GDM1 (cell line): ENCODE measurements at regions not wholly inside any gene's neighbourhood (a gene's known extent, or its start where the extent isn't known, plus 50 kb on each side); places are given as distances from the start of the nearest gene placed in this dataset.
"Not testable (repeated sequence)": the region's sequence is repeated elsewhere in the genome, so short reads cannot be mapped to it uniquely, and the experiment has no call there.

Experiments used
- DNase-seq: peaks from one replicate; lab custom pipeline; 2025; lab: John Stamatoyannopoulos, UW

DNA sequence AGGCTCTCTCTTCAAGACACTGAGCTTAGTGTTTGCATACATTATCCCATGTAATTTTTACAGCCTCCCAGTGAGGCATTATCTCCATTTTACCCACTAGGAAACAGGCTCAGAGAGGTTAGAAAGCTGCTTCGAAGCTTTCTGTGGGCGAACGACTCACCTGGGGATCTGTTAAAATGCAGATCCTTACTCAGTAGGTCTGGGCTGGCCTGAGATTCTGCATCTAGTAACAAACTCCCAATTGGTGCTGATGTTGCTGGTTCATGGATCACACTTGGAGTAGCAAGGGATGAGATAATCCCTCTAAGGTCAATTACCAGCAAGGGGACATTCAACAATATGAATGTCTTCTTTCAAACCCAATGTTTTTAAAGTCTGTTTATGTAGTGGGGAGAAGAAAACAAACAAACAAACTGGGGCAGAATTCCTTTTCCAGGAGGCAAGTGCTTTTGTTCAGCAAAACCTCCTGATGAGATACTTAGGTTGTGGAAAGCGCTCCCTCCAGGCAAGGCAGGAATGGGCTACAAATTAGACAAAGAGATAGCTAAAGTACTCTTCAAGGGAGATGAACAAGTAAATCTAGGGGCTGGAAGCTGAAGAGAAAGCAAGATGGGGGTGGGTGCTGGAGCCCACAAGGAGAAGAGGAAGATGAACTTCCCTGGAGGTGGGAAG lies 311.9 kb downstream of the SHQ1 start:
- DNase-seq: no peak

DNA sequence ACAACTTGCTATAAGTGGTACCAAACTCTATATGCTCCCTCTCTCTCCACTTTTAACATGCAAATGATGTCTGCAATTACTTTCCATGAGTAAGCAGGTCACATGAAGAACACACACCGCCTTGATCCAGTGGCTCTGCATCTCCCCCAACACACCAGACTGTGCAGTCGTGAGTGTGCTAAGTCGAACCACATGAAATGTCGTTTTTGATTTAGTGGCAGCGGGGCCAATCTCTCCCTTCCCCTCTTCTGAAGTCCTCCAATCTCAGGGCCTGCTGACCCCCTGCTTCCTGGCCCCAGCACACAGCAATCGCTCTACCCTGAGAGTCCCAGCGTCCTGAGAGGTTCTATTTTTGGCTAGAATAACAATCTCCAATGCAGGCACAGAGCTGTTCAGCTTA lies 312.5 kb downstream of the SHQ1 start:
- no peak for DNase-seq

DNA sequence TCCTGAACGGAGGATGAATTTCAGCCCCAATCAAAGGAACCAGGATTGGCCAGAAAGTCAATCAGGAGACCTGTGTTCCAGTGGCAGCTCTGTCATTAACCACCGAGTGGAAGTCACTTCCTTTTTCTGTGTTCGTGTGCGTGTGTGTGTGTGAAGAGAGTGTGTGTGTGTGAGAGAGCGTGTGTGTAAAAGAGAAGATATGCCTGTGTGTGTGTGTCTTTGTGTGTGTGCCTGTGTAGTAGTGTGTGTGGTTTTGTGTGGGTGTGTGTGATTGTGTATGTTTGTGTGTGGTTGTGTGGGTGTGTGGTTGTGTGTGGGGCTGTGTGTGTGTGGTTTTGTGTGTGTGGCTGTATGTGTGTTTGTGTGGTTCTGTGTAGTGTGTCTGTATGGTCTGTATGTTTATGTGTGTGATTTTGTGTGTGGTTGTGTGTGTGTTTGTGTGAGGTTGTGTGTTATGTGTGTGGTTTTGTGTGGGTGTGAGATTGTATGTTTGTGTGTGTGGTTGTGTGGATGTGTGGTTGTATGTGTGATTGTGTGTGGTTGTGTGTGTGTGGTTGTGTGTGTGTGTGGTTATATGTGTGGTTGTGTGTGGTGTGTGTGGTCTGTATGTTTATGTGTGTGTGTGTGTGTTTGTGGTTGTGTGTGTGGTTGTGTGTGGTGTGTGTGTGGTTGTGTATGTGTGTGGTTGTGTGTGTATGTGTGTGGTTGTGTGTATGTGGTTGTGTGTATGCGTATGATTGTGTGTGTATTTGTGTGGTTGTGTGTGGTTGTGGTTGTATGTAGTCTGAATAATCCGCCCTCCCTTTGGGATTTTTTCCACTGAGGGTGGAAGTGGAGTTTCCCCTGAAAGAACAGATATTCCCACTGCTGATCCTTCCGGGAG lies 314.4 kb downstream of the SHQ1 start:
- DNase-seq: peak; percentile 22

DNA sequence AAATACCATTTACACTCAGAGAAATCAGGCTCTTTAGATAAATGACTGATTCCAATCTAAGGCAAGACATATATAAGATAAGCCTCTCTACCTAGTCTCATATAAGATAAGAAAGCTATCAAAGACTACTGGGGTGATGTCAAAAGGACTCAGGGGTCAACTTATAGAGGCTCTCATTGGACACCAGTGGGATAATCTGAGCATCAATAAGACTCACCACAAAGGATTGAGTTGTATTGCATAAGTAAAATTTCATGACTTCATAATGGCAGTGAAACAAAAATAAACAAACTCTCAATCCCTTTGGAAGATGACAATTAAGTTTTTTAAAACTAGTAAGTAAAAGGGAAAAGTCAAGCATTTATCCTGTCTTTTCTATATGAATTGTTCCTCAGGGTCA lies 317.8 kb downstream of the SHQ1 start:
- DNase-seq: no peak

DNA sequence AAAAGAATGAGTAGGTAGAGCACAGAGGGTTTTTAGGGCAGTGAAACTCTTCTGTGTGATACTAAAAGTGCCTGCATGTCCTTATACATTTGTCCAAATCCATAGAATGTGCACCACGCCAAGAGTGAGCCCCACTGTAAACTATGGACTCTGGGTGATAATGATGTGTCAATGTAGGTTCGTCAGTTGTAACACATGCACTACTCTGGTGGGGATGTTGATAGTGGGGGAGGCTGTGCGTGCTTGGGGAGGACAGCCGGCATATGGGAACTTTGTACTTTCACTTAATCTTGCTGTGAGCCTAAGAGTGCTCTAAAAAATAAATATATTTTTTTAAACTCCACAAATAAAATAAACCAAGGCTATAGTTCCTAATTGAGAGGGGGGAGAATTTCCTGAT lies 319.2 kb downstream of the SHQ1 start:
- no peak for DNase-seq

DNA sequence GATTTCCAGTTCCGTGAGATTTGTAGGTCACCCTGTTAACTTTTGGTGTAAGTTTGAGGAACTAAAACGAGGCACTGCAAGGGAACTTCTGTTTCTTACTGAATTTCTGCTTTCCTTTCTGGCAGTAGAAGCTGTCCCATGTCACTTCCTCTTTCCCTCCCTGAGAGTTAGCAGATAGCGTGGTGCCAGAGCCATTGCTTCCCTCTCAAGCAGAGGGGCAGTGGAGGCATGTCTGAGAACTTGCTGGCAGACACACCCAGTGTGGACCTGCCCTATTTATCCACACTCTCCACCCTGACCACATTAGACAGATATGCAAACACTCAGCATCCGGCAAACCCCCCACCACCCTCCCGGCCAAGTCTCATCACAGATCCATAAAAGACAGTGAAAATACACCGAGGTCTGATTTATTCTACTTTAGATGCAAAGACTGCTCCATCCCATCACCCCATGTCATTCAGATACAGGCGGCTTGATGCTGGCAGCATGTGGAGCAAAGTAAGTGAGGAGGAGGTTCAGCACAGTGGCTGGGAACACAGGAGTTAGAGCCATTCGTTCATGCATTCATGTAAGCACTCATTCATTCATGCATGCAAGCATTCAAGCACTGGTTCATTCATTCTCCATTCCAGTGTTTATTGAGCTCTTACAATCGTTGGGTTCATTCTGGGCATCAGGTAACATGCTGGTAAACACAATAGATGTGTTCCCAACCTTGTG lies 324.7 kb downstream of the SHQ1 start:
- DNase-seq: peak; percentile 77

DNA sequence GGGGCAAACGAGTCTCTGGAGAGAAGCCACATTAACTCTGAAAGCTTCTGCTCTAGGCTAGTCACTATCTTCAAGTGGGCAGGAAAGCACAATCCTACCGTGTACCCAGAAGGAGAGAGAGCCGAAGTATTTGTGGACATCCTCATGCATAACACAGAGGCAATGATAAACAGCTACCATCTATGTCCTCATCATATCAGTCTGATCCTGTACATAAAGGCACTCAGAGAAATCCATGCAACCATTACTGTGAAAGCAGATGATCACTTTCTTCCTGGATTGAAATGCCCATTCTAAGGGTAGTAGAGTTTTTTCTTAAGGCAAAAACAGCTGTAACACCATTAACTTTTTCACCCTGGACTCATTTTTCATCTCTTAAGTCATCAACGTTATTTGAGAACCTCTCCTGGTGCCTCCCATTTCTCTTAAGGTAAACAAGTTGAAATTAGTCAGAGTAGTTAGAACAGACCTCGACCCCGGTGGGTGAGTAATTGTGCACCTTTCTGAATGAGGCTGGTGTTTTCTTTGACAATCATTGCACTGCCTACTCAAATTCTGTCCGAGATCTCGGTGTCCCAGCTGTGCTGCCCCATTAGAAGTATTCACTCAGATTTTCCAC lies 327.4 kb downstream of the SHQ1 start:
- DNase-seq: no peak

DNA sequence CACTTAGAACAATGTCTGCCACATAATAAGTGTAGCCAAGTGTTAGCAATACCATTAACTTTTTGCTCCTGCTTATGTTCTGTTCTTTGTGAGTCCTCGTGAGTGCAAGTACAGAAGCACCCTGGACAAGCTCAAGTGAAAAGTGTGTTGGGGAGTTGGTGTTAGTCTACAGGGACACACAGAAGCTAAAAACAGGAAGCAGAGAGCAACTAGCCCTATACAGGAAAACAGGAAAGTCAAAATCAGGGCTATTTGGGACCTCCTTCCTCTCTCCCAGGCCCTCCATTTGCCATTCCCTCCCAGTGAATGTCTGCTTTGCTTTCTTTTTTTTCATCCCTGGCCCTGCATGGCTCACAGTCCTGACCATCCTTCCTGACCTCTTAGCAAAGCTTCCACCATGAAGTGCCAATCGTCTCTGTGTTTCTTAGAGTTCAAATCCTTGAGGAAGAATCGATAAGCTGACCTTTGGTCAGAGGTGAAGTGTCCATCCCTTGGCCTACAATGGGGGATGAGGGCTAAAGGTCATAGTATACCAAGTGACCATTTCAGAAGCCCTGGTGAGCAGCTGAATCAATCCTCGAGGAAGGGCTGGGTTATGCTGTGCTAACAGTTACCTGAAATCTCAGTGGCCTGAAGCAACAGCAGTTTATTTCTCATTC lies 328.2 kb downstream of the SHQ1 start:
- no peak for DNase-seq

DNA sequence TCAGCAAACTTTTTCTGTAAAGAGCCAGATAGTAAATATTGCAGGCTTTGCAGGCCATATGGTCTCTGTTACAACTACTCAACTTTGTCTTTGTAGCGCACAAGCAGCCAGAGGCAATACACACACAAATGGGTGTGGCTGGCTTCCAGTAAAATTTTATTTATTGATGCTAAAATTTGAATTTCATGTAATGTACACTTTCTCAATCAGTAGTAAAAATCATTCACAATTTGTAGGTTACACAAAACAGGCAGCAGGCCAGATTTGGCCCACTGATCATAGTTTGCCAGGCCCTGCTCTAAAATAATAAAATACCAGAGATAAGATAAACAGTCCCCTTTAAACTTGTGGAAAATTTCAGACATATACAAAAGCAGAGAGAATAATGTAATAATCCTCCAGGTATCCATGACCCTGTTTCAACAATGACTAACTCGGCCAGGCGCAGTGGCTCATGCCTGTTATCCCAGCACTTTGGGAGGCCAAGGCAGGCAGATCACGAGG lies 330.3 kb downstream of the SHQ1 start:
- DNase-seq: no peak

DNA sequence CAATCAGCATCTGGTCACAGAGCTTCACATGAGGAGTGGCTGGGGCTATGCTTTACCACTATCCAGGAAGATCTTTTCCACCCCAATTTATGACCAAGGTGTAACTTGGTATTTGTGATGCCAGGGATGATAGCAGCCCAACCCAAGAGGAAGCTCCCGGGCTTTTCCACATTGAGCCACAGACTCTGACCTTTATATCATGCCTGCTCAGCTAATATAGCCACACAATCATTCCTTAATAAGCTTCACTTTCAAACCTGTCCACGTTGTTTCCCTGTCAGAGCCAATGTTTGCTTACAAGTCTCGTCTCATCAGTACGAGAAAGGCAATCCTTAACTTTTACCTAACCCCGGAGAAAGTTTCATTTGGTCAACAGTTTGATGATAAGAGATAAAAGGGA lies 330.9 kb downstream of the SHQ1 start:
- DNase-seq: no peak

DNA sequence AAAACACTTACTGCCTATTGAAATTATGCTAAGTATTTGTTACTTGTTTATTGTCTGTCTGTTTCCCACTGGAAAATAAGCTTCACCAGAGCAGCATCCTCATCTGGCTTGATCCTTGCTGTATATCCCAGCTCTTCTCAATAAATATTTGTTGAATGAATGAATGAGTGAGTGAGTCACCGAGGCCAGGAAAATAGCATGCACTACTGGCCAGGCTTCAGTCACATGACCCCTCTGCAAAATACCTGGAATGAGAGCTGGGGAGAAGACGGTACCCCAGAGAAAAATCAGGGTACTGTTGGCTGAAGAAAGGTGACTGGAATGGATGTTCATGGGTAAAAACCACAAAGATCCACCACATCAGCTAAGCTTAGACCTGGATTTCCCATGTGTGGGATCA lies 331.9 kb downstream of the SHQ1 start:
- no peak for DNase-seq

DNA sequence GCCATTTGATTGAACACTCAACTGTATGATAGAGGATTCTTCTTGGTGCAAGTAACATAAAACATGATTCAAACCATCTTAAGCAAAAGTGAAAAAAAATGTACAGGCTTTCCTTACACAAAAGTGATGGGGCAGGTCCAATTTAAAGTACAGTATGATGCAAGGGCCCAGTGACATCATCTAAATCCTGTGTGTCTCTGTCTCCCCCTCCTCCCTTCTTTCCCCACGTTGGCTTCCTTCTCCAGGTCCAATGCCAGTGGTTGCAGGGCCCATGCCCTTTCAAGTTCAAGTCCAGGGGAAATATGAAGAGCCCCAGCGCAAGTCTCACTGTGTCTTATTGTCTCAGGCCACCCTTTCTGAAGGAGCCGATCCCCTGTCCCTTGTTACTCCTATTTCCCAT lies 332.3 kb downstream of the SHQ1 start:
- no peak for DNase-seq

DNA sequence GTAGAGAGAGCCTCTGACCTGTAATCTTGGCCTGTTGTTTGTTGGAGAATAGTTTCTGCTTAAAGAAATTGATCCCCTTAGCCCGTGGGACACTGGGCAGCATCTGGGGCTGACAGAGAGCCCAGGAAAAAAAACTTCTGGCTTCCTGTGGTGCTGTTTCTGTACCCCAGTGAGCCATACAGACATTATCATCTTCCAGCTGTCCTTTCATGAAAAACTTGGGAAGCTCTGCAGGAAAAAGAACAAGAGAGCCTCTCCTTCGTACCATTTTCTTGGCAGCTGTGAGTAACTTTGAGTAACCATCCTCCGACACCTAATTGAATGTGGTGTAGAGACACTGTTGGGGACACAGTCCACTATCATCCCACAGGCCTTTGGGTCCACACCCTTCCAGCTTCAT lies 333.0 kb downstream of the SHQ1 start:
- DNase-seq: no peak

DNA sequence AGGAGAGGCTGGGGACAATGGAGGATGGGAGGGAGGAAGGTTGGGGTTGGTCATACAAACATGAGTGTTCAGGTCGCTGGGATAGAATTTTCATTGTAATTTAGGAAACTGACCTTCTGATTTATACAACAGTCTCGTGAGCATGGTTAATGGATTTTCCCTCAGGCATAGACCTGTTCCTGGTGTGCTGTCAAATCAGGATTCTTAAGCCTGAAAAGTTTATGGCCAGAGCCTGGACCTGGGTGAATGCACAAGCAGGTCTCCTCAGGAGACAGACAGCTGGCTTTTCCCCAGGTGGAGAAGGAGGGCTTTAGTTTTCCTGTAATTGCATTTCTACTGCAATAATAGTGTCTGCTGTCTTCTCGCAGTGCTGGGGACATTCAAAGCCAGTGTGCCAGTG lies 338.0 kb downstream of the SHQ1 start:
- DNase-seq: no peak

DNA sequence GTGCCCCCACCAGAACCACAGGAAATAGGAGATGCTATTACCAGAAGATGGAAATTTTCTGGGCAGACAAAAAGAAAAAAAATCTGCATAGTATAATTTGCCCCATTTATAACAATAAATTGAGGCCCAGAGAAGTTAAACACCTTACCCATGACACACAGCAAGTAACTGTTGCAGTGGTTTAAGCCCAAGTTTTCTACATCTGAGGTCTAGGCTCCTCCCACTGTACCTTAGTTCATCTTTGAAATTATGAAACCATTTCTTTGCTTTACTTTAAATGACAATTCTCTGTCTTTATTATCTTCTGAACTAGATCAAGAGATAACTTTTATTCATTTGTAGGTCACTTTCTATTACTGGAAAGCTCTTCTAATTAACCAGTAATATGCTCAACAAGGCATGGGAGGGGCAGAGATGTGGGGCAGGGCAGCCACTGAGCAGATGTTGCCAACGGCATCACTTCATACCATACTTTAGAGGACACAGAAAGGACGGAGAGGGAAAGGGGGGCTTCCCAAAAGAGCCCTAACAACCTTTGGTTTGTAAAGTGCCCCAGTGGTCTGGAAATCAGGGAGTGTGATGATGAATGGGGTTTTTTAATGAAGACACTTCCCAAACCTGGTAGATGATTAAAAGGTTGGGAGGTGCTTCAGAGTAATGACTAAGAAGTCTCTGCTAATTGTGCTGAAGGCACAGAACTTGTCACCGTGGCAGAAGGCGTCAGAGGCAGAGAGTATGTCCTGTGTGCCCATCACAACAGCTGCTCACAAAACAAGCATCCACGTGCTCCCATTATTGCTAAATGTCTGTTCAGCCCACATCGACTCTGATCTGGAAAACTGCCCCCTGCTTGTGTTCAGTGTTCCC lies 342.5 kb downstream of the SHQ1 start:
- DNase-seq: no peak

DNA sequence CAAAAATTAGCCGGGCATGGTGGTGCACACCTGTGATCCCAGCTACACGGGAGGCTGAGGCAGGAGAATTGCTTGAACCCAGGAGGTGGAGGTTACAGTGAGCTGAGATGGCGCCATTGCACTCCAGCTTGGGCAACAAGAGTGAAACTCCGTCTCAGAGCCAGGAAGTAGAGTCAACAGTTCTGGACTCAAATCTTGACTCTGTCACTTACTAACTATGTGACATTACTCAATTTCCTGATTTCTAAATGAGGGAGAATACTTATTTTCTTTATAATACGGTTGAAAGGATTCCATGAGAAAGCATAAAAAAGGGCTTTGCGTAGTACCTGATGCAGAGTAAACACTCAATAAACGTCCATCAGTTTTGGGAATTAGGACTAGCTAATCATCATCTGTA lies 350.7 kb downstream of the SHQ1 start:
- DNase-seq: not testable (repeated sequence)

DNA sequence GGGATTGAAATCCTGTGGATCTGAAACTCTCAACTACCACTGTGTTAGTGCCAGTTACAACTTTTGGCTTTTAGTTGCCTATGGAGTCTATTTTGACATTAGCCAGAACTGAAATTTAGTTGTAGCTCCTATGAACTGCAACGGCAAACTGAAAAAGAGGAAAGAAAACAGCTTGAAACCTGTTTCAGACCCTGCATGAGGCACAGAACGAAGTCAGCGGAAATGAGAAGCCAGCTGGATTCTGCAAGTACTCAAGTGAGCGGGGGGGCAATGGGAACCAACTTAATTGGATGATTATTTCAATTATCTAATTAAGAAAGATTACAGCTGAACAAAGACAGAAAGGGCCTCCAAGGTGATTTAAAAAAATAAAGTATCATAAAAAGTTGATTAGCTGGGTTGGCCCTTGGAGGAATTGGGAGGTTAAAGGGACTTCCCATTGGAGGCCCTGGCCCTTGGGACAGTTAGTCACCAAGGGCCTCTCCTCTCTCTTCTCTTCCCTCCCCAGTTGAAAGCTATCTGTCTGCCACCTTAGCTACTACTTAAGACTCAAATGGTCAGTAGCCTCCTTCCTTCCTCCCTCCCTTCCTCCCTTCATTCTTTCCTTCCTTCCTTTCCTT lies 352.1 kb downstream of the SHQ1 start:
- DNase-seq: no peak

DNA sequence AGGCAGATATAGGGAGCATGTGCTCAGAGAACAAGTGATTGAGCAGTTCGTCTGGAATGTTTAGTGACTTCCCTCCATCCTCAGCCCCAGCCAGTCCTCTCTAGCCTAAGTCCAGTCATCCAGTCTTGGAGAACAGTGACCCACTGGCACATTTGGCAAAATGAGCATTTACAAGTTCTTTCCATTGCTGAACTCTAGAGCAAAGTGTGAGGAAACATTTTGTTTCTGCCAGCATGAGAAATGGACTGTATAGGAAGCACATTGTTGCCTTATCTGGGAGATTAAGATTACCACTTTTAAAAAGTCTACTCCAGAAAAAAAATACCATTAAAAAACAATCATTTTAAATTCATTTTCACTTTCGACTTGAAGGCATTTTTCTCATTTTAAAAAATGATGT lies 353.6 kb downstream of the SHQ1 start:
- no peak for DNase-seq

DNA sequence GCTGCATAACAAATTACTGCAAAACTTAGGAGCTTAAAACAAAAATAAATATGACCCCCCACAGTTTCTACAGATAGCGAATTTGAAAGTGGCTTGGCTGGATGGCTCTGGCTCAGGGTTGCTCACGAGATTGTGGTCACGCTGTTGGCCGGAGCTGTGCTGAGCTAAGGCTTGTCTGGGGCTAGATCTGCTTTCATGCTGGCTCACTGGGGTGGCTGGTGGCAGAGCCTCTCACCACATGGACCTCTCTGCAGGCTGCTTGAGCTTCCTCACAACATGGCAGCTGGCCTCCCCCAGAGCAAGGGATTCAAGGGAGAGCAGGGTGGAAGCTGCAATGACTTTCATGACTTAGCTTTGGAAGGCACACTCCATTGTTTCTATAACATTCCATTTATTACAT lies 354.1 kb downstream of the SHQ1 start:
- DNase-seq: no peak

DNA sequence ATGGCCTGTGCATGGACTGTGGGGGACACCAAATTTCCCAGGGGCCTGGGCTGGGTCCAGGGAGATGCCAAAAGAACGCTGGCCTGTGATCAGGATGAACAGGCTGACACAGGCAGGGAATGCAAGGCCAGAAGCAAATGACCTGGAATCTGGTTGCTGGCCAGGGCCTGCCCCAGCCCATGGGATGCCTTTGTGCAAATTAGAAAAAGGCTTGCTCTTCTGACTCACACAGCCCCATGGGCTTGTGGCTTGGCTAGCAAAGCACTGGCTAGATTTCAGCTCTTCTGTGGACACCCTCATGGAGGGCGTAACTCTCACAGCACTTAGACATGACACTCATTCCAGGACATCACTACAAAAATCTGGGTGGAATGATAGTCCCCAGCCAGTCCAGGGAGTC lies 356.0 kb downstream of the SHQ1 start:
- no peak for DNase-seq
